NCI-H1930 (cell line): ENCODE measurements at regions not wholly inside any gene's neighbourhood (a gene's known extent, or its start where the extent isn't known, plus 50 kb on each side); places are given as distances from the start of the nearest gene placed in this dataset.
"Not testable (repeated sequence)": the region's sequence is repeated elsewhere in the genome, so short reads cannot be mapped to it uniquely, and the experiment has no call there.

Experiments
- DNase-seq, 2 experiments: peaks; one replicate each; lab custom pipeline; 2025; lab: John Stamatoyannopoulos, UW

DNA sequence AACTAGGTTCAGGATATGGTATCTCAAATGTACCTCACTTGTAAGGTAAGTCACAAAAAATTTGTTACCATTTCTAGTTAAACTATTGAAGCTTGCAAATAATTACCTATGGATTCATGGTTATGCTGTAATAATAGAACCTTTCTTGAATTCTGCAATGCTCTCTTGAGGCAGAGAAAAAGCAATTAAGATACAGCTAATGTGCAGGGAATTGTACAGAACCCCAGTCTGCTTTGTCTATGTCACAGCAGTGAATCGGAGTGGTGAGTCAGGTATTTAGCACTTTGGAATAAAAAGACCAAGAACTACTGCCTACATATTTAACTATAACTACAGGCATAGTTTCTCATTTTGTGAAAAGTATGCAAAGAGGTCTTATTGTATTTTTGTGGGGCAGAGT is 228.7 kb upstream of the GOT2 start:
- DNase-seq, result no peak

GRCh38 chr16:58960484-58960883 is 226.4 kb upstream of the GOT2 start:
- DNase-seq, result no peak

GRCh38 chr16:58960034-58960433 is 225.9 kb upstream of the GOT2 start:
- DNase-seq, result no peak

- no peak for DNase-seq
These were observed 224.6 kb upstream of the GOT2 start for GRCh38 chr16:58958749-58959148.

DNA sequence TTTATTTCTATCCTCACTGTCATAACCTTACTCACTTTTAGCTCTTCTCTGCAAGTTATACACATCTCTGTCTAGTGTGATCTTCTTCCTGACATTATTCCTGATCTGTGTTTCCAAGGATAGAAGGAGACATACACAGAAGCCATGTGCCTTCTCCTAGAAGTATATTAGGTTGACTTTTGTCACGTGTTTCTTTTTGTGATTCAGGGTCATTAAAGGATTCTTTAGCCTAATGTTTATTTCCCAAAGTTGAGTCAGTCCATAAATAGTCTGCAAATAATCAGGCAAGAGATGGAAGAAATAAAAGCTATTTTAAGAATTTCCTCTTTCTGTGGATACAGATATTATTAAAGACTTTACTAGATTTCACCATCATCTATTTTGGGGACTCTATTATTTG is 214.1 kb upstream of the GOT2 start:
- DNase-seq, result no peak

- DNase-seq, result no peak
These were observed 206.5 kb upstream of the GOT2 start for GRCh38 chr16:58940609-58941008.

GRCh38 chr16:58938811-58939210 is 204.7 kb upstream of the GOT2 start:
- DNase-seq, result no peak

DNA sequence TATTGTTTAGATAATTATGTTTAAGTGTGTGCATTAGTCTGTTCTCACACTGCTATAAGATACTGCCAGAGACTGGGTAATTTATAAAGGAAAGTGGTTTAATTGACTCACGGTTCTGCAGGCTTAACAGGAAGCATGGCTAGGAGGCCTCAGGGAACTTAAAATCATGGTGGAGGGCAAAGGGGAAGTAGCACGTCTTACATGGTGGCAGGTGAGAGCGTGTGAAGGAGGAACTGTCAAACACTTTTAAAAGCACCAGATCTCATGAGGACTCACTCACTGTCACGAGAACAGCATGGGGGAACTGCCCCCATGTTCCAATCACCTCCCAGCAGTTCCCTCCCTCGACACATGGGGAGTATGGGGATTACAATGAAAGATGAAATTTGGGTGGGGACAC is 203.5 kb upstream of the GOT2 start:
- no peak for DNase-seq

- no peak for DNase-seq
These were observed 199.1 kb upstream of the GOT2 start for GRCh38 chr16:58933186-58933585.

DNA sequence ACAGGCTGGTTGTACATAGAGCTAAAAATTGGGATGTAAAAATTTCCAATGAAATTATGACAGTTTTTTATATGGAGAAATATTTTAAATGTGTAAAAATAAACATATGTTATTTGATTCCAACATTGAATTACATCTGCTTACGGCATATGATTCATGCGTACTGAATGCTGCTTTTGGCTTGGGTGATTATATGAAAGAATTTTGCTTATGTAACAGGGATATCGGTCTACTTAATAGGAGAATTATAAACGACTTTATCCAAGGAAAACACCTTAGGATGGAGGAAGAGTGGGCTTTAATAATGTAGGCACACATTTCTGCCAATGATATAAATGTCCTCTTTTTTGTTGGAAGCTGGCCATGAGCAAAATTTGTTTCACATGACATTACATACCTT is 197.3 kb upstream of the GOT2 start:
- DNase-seq, result no peak

DNA sequence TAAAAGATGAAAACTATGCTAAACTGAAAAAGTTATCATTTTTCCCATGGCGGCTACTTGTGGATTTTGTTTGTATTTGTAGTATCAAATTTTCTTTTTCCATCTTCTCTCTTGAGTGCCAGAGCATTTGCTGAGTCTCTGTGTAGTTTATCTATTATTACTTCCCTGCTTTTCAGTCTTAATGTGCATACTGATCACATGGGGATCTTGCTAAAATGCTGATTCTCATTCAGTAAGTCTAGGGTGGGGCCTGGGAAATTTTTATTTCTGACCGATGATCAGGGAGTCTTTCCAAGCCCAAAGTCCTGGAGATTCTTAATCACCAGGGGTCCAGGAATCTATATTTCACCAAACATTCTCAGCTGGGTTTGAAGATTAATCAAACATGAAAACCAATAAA is 189.0 kb upstream of the GOT2 start:
- DNase-seq, result no peak

- no peak for DNase-seq
These were observed 179.3 kb upstream of the GOT2 start for GRCh38 chr16:58913456-58913855.

GRCh38 chr16:58912571-58912970 is 178.5 kb upstream of the GOT2 start:
- no peak for DNase-seq

DNA sequence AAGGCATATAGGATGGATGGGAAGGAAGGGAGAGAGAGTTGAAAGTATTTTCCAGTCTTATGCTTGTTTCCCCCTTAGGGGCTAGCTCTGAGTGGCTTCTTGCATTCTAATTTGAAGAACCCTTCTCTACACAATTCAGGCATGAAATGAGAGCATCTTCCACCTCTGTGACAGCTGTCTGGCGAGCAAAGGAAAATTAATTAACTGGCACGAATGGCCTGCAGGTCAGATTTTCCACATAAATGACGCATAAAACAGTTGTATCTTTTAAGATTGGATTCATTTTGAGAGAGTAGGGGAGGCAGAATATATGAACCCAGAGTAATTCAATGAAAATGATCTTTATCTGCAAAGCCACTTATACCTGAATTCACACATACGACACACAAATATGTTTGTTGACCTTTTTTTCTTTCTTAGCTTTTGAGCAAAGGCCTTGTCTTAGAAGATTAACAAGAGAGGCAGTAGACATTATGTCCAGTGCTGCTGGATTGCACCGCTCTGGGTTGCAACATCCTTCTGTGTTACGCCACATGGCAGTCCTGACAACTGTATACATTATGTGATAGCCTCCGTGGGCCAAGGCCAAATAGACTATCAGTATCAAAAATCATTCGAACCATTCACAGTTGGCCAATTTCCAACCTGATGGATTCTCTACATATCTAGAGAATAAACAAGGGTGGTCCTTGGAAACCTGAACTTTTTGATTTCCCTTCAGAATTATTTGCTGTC is 173.0 kb upstream of the GOT2 start:
- DNase-seq, result no peak

DNA sequence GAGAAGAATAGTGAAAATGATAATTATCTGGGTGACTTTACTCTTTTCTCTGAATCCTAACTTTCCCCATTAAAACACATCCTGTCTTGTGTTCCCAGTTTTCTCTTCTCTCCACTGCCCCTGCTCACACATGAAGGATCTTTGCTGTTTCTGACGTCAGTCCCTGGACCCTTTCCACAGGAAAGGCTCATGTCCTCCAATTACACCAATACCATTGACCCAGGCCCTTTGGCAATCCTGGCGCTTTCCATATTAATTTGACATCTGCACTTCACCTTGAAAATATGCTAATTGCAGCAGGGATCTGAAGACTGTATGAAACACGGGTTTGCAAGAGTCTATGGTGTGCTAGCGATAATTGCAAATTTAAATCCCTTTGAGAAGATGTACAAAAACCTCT is 170.2 kb upstream of the GOT2 start:
- no peak for DNase-seq

- DNase-seq, result no peak
These were observed 155.4 kb upstream of the GOT2 start for GRCh38 chr16:58889516-58889915.

DNA sequence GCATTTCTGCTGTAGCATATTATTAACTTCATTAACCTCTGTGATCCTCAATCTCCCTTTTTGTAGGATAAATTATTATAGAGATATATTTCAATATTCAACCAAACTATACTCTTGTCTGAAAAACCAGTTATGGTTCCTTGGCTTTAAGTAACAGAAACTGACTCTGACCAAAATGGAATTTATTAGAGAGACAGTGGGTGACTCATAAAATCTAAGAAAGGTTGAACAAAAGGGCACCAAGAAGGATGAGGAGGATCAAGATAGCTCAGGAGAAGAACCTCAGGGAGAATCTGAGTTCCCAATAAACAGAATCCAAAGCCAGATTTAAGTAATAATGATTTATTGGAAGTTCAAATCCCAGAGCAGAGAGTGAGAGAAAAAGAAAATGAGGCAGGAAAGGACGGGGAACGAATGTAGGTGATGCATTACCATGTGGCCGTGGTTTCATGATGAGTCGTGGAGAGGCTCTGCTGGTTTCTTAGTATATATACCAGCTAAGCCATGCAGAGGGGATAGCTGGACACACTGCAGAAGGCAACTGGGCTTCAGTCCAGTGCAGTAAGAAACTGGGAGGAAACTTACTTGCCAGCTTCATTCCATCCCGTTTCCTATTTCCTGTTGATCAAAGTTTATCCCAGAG is 151.5 kb upstream of the GOT2 start:
- no peak for DNase-seq

DNA sequence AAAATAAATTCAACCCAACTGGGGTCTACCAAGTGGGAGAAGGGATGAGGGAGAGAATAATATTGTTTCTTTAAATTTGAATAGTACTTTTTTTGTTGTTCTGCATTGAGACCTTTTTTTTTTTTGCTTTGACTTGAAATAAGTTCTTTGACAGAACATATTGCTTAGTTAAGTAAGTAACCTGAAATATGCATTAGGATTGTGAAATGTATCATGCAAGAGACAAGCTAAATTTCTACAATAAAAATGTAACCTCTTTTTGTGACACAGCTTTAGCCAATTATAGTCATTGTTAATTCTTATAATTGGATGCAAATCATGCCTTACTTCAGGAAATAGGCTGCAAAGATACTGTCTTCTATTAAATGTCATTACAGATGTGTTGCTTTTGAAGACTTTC is 150.0 kb upstream of the GOT2 start:
- DNase-seq, result no peak

DNA sequence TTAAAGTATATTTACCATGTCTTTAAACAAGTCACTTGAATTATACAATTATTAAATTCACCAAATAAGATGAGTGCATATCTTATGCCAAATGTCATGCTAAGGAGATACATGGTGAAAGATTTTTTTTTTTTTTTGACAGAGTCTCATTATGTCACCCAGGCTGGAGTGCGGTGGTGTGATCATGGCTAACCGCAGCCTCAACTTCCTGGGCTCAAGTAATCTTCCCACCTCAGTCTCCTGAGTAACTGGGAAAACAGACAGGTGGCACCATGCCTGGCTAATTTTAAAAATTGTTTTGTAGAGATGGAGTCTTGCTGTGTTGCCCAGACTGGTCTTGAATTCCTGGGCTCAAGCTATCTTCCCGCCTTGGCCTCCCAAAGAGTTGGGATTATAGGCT is 149.0 kb upstream of the GOT2 start:
- no peak for DNase-seq

DNA sequence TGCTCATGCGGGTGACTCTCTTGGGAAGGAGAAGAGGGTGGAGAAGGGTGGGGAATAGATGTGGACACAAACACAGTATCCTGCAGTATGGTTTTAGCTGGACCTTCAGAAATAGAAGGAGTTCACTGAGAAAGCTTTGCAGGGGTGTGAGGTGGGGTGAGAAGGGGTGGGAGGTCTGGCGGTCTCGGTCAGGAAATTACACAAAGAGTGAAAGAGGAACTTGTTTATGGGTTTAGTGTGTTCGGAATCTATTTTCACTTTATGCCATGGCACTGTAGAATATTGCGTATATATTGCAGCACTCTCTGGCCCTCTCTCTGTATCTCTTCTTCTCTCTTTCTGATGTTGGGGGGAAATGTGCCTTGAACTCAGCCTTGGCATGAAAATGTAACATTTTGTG is 148.2 kb upstream of the GOT2 start:
- DNase-seq, result no peak

- not testable (repeated sequence) for DNase-seq
These were observed 144.5 kb upstream of the GOT2 start for GRCh38 chr16:58878641-58879040.

DNA sequence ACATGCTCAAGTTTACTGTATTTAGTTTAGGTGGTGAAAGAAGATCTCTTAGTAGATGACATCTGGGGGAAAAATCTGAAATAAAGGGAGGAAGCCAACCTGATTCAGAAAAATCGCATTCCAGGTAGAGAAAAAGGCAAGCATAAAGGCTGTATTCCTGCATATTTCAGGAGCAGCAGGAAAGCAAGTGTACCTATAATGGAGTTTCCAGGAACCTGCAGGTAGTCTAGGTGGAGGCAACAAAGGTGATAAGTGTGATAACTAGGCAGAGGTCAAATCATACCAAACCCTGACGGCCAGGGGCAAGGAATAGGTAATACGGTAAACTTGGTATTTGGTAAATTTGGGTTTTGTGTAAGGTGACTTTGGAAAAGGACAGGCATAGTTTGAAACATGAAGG is 132.8 kb upstream of the GOT2 start:
- no peak for DNase-seq

GRCh38 chr16:58863761-58864160 is 129.6 kb upstream of the GOT2 start:
- no peak for DNase-seq

DNA sequence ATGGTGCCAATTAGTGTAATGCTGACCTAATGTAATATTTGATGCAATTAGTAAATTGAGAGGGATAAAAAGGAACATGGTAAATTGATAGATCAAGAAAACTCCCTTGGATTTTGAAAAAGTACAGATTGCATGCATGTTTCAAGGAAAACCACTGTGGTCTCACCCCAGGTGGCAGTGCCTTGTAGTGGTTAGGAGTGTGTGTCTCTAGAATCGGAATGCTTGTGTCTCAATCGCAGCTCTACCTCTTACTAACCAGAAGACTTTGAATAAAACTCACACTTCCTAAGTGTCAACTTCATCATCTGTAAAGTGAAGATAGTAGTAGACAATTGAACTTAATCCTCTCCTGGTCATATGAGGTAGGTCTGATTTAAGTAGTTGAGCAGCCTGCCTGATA is 128.9 kb upstream of the GOT2 start:
- DNase-seq, result no peak
